SK-N-MC (cell line): ENCODE measurements at regions not wholly inside any gene's neighbourhood (a gene's known extent, or its start where the extent isn't known, plus 50 kb on each side); places are given as distances from the start of the nearest gene placed in this dataset.

ENCODE experiments used
- EZH2 ChIP-seq: fragments of 200-600 bp; sonication (generic); IDR thresholded peaks from one replicate; pipeline ENCODE4 v1.6.1; 2017; ENCODE audit warnings: antibody characterized with exemption
- POLR2AphosphoS5 ChIP-seq: IDR thresholded peaks from 2 replicates; pipeline ENCODE4 v1.6.1; 2012; ENCODE audit warnings: mild to moderate bottlenecking, low read depth, low read length, borderline replicate concordance

DNA sequence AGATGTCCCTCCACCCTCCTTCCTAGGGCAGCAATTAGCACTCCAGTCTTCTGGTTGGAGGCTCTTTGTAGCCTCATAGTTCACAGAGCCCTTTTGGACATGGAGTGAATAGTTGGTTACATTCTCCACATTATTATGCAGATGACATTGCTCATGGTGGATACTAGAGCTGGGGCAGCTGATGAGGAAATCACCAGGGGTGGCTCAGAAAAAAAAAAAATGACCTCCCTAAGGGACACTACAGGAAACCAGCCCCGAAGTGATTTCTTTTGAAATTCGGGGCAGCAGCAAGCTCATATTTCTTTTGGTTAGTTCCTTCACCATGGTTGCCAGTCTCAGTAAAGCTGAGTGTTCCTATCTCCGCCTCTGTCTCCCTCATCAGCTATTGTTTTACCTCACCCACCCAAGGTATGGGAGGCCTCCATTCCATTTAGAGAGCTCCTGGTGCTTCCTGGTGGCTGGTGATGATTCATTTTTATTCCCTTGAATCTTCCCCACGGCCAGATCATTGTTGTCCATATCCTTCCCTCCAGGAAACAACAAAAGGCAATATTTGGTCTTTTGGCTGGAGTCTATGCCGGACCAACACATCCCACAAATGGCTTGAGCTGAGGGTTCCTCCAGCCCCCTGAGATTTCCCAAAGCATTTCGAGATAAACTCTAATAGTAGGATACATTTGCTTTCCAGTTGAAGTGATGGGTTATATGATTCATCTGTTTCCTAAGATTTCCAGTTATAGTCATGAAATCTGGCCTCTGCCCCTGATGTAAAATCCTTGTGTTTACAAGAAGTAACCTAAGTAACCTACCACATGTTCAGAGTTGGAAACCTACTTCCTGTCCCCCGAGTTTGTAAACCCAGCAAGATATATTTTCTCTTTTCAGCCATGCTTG is 56.2 kb upstream of the NID2 start:
- TF ChIP-seq EZH2 (no peak), POLR2AphosphoS5 (no peak)
